OCI-LY1 (cell line): ENCODE measurements at regions not wholly inside any gene's neighbourhood (a gene's known extent, or its start where the extent isn't known, plus 50 kb on each side); places are given as distances from the start of the nearest gene placed in this dataset.

Experiments used
- EZH2 ChIP-seq: fragments of 200-600 bp; sonication (generic), shearing (Covaris generic); IDR thresholded peaks from 2 replicates; pipeline ENCODE4 v1.8.0; 2017; ENCODE audit warnings: borderline replicate concordance, mixed run types, mild to moderate bottlenecking, antibody characterized with exemption, low read length, moderate library complexity, mixed read lengths
- TF ChIP-seq, protein P1 (sequence below): fragments of 200-600 bp; sonication (generic), shearing (Covaris generic); IDR thresholded peaks from 2 replicates; pipeline ENCODE4 v1.5.1; 2017; ENCODE audit warnings: mild to moderate bottlenecking, antibody characterized with exemption, low read length, moderate library complexity, mixed read lengths

DNA sequence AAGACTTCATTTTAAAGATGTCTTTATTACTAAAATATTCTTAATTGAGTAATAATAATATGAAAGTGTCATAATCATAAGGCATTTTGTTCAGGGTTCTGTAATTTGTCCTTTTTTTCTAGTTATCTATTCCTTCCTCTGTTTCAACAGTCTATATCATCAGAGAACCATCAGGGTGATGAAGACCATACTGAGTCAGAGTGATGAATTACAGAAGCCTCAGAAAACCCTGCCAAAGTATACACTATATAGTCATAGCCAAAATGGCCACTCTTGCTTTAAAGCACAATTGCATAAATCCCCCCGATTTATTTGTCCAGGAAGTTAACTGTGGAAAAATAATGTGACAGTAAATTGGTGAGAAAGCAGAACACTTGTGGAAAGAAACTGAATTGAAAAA lies 735.0 kb downstream of the EPHA7 start:
- TF ChIP-seq, protein P1, sequence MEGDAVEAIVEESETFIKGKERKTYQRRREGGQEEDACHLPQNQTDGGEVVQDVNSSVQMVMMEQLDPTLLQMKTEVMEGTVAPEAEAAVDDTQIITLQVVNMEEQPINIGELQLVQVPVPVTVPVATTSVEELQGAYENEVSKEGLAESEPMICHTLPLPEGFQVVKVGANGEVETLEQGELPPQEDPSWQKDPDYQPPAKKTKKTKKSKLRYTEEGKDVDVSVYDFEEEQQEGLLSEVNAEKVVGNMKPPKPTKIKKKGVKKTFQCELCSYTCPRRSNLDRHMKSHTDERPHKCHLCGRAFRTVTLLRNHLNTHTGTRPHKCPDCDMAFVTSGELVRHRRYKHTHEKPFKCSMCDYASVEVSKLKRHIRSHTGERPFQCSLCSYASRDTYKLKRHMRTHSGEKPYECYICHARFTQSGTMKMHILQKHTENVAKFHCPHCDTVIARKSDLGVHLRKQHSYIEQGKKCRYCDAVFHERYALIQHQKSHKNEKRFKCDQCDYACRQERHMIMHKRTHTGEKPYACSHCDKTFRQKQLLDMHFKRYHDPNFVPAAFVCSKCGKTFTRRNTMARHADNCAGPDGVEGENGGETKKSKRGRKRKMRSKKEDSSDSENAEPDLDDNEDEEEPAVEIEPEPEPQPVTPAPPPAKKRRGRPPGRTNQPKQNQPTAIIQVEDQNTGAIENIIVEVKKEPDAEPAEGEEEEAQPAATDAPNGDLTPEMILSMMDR = no peak
- TF ChIP-seq EZH2 = no peak
